Activated CD8-positive, alpha-beta T cell treated with anti-CD3 and anti-CD28 coated beads, Interleukin-2, amount 10 ng/mL, durations not matched to agents 7 days and 5 days (primary cell): ENCODE measurements at regions not wholly inside any gene's neighbourhood (a gene's known extent, or its start where the extent isn't known, plus 50 kb on each side); places are given as distances from the start of the nearest gene placed in this dataset.

ENCODE experiments used
- ATAC-seq: fragments of 150-1000 bp; cut with Tn5 transposase; one replicate; pipeline ENCODE4 v1.10.0; 2021; ENCODE audit warnings: moderate library complexity
- CTCF ChIA-PET: fragments of 350-600 bp; sonication (Branson Sonifier 250); formaldehyde crosslinking; loops from one replicate; lab custom pipeline; 2021; ENCODE audit warnings: antibody characterized with exemption; lab: Charles Lee
- POLR2A ChIA-PET: fragments of 350-600 bp; sonication (Branson Sonifier 250); formaldehyde crosslinking; loops from one replicate; lab custom pipeline; 2021; ENCODE audit warnings: antibody characterized with exemption; lab: Charles Lee
- DNase-seq: peaks from one replicate; pipeline ENCODE4 v3.0.0-alpha.2; 2020
- H3K27ac Mint-ChIP-seq: one replicate; pipeline ENCODE4 v1.8.0; 2021; ENCODE audit warnings: mild to moderate bottlenecking, mixed read lengths
- H3K27me3 Mint-ChIP-seq: one replicate; pipeline ENCODE4 v1.8.0; 2021; ENCODE audit warnings: low read depth, mixed read lengths
- H3K36me3 Mint-ChIP-seq: one replicate; pipeline ENCODE4 v1.8.0; 2021; ENCODE audit warnings: low read depth, mixed read lengths
- H3K4me1 Mint-ChIP-seq: one replicate; pipeline ENCODE4 v1.8.0; 2021; ENCODE audit warnings: low read depth, mixed read lengths
- H3K4me3 Mint-ChIP-seq: one replicate; pipeline ENCODE4 v1.8.0; 2021; ENCODE audit warnings: mild to moderate bottlenecking, mixed read lengths
- H3K9me3 Mint-ChIP-seq: one replicate; pipeline ENCODE4 v1.8.0; 2022; ENCODE audit warnings: mixed read lengths; ENCODE audit not compliant: insufficient read depth

GRCh38 chr1:207962716-207963426, 51.9 kb upstream of the CD34 start:
- Mint-ChIP-seq H3K36me3 (no peaks in the 10 kb centered on the region), H3K9me3 (no peaks in the 10 kb centered on the region), H3K27ac (peak overlapping the region; percentile 64), H3K4me1 (peaks cover 15% of the 10 kb centered on the region), H3K27me3 (peaks cover 38% of the 10 kb centered on the region), H3K4me3 (peak overlapping the region; percentile 77)
- ATAC-seq, result no peak
- CTCF ChIA-PET, result interaction anchor here (0.5 to 9.7 kb wide), 43 partner anchors 9 to 515 kb away, joined by 3 to 275 read pairs (median 4); partner anchors contain the start of gene PLXNA2
- POLR2A ChIA-PET, result interaction anchor here (0.6 to 1.2 kb wide), 7 partner anchors 77 to 139 kb away, joined by 3 to 7 read pairs (median 4); no protein-coding TSS in a partner anchor
- no peak for DNase-seq
